PC-3 (cell line): ENCODE measurements at regions not wholly inside any gene's neighbourhood (a gene's known extent, or its start where the extent isn't known, plus 50 kb on each side); places are given as distances from the start of the nearest gene placed in this dataset.

ENCODE experiments used
- ATAC-seq: fragments of 200-7000 bp; cut with Tn5 transposase; 2 replicates; pipeline ENCODE4 v1.9.1; 2020; ENCODE audit warnings: mild to moderate bottlenecking, moderate library complexity
- BruUV-seq: library from RNA; stranded (reverse); fragments of 400-500 nt; replicated peaks from 2 replicates; lab custom pipeline; 2021; lab: Mats Ljungman, UMichigan
- CTCF ChIA-PET: fragments of 300-600 bp; sonication (Branson Sonifier 250); formaldehyde crosslinking; loops from one replicate; lab custom pipeline; 2022; ENCODE audit warnings: antibody characterized with exemption; lab: Charles Lee
- POLR2A ChIA-PET: fragments of 300-600 bp; sonication (Branson Sonifier 250); formaldehyde crosslinking; loops from one replicate; lab custom pipeline; 2022; ENCODE audit warnings: antibody characterized with exemption; ENCODE audit not compliant: unreplicated experiment; lab: Charles Lee
- DNase-seq: peaks from one replicate; pipeline ENCODE4 v3.0.0-alpha.2; 2015
- H2AFZ ChIP-seq: fragments of 300-600 bp; sonication (generic); 2 replicates; pipeline ENCODE4 v1.6.0; 2016; ENCODE audit warnings: antibody characterized with exemption, low read length
- H3F3A ChIP-seq: fragments of 300-600 bp; sonication (generic); one replicate; pipeline ENCODE4 v1.6.0; 2017; ENCODE audit warnings: antibody characterized with exemption, low read length, control low read depth, mild to moderate bottlenecking; ENCODE audit not compliant: unreplicated experiment
- H3K27ac ChIP-seq: fragments of 300-600 bp; sonication (generic); 2 replicates; pipeline ENCODE4 v1.5.1; 2016; ENCODE audit warnings: mild to moderate bottlenecking, low read length
- H3K27me3 ChIP-seq: fragments of 300-600 bp; sonication (generic); 2 replicates; pipeline ENCODE4 v1.6.1; 2016; ENCODE audit warnings: low read length, mixed read lengths
- H3K36me3 ChIP-seq: fragments of 300-600 bp; sonication (generic); 2 replicates; pipeline ENCODE4 v1.6.1; 2016; ENCODE audit warnings: low read depth, mixed run types, low read length, mixed read lengths
- H3K4me1 ChIP-seq: fragments of 300-600 bp; sonication (generic); 2 replicates; pipeline ENCODE4 v1.5.1; 2016; ENCODE audit warnings: low read length; ENCODE audit not compliant: insufficient read depth
- H3K4me2 ChIP-seq: fragments of 300-600 bp; sonication (generic); 2 replicates; pipeline ENCODE4 v1.6.0; 2016; ENCODE audit warnings: low read length
- H3K4me3 ChIP-seq: fragments of 300-600 bp; sonication (generic); 2 replicates; pipeline ENCODE4 v1.5.1; 2016; ENCODE audit warnings: mild to moderate bottlenecking, low read length, mixed read lengths
- H3K79me2 ChIP-seq: fragments of 300-600 bp; sonication (generic); 2 replicates; pipeline ENCODE4 v1.6.1; 2017; ENCODE audit warnings: low read length, mixed read lengths
- H3K9ac ChIP-seq: fragments of 300-600 bp; sonication (generic); 2 replicates; pipeline ENCODE4 v1.6.0; 2016; ENCODE audit warnings: mild to moderate bottlenecking, low read length
- H3K9me2 ChIP-seq: fragments of 300-600 bp; sonication (generic); replicated peaks from 2 replicates; pipeline ENCODE4 v1.6.1; 2016; ENCODE audit warnings: mixed run types, low read length, mixed read lengths
- H3K9me3 ChIP-seq: fragments of 300-600 bp; sonication (generic); 2 replicates; pipeline ENCODE4 v1.6.1; 2016; ENCODE audit warnings: low read length, mixed read lengths
- H4K20me1 ChIP-seq: fragments of 300-600 bp; sonication (generic); 2 replicates; pipeline ENCODE4 v1.6.1; 2016; ENCODE audit warnings: low read length, mixed read lengths
- CTCF ChIP-seq: fragments of 300-600 bp; sonication (generic); conservative IDR thresholded peaks from 2 replicates; pipeline ENCODE4 v1.5.1; 2017; ENCODE audit warnings: antibody characterized with exemption, low read depth, mild to moderate bottlenecking, low read length
- EZH2 ChIP-seq: fragments of 300-600 bp; sonication (generic); IDR thresholded peaks from one replicate; pipeline ENCODE4 v1.6.1; 2017; ENCODE audit warnings: antibody characterized with exemption, mild to moderate bottlenecking, low read length; ENCODE audit not compliant: unreplicated experiment
- EZH2phosphoT487 ChIP-seq: fragments of 300-600 bp; sonication (generic); IDR thresholded peaks from 2 replicates; pipeline ENCODE4 v1.6.1; 2018; ENCODE audit warnings: mild to moderate bottlenecking, antibody characterized with exemption, low read length, borderline replicate concordance
- intact Hi-C: fragments of 100-400 bp; cut with micrococcal nuclease; formaldehyde crosslinking; loops from 2 replicates; pipeline ENCODE4 v1.9.0; 2023

GRCh38 chr5:124231230-124231629, 515.2 kb downstream of the ZNF608 start:
- Histone ChIP-seq H3K27ac (no peak overlapping the region), H3K4me1 (no peaks in the 10 kb centered on the region), H2AFZ (no peak overlapping the region), H3K79me2 (no peaks in the 10 kb centered on the region), H3K4me2 (no peak overlapping the region), H3K4me3 (no peak overlapping the region), H3K9me2 (no peaks in the 10 kb centered on the region), H3K36me3 (no peaks in the 10 kb centered on the region), H3K9ac (no peak overlapping the region), H4K20me1 (no peaks in the 10 kb centered on the region), H3K9me3 (no peaks in the 10 kb centered on the region), H3F3A (no peaks in the 10 kb centered on the region), H3K27me3 (no peaks in the 10 kb centered on the region)
- CTCF ChIA-PET = no interaction called here
- no TSS peak for BruUV-seq
- intact Hi-C loops = no loop called here
- no peak for ATAC-seq
- no peak for DNase-seq
- TF ChIP-seq EZH2phosphoT487 = no peak
- no peak for TF ChIP-seq CTCF
- TF ChIP-seq EZH2 = no peak
- POLR2A ChIA-PET = no interaction called here

GRCh38 chr5:124230456-124230855, 516.0 kb downstream of the ZNF608 start:
- H3K9me3 ChIP-seq = no peaks in the 10 kb centered on the region
- H2AFZ ChIP-seq = no peak overlapping the region
- no peaks in the 10 kb centered on the region for H3K4me1 ChIP-seq
- POLR2A ChIA-PET = no interaction called here
- H3K27ac ChIP-seq = no peak overlapping the region
- intact Hi-C loops = no loop called here
- DNase-seq (no peak), ATAC-seq (no peak)
- H3K27me3 ChIP-seq = no peaks in the 10 kb centered on the region
- no peak overlapping the region for H3K9ac ChIP-seq
- CTCF ChIA-PET = no interaction called here
- H4K20me1 ChIP-seq = no peaks in the 10 kb centered on the region
- H3K36me3 ChIP-seq = no peaks in the 10 kb centered on the region
- no peak overlapping the region for H3K4me2 ChIP-seq
- no peak overlapping the region for H3K4me3 ChIP-seq
- H3F3A ChIP-seq = no peaks in the 10 kb centered on the region
- H3K9me2 ChIP-seq = no peaks in the 10 kb centered on the region
- no peak for TF ChIP-seq EZH2phosphoT487
- H3K79me2 ChIP-seq = no peaks in the 10 kb centered on the region
- BruUV-seq = no TSS peak

GRCh38 chr5:124229352-124229751, 517.1 kb downstream of the ZNF608 start:
- Histone ChIP-seq H3K9ac (no peak overlapping the region), H3K27me3 (no peaks in the 10 kb centered on the region), H3K9me2 (no peaks in the 10 kb centered on the region), H3K9me3 (no peaks in the 10 kb centered on the region), H3F3A (no peaks in the 10 kb centered on the region), H3K79me2 (no peaks in the 10 kb centered on the region), H3K36me3 (no peaks in the 10 kb centered on the region), H2AFZ (no peak overlapping the region), H4K20me1 (no peaks in the 10 kb centered on the region), H3K27ac (no peak overlapping the region), H3K4me2 (no peak overlapping the region), H3K4me1 (no peaks in the 10 kb centered on the region), H3K4me3 (no peak overlapping the region)
- CTCF ChIA-PET = no interaction called here
- intact Hi-C loops = no loop called here
- no TSS peak for BruUV-seq
- POLR2A ChIA-PET = no interaction called here
- ATAC-seq (no peak), DNase-seq (no peak)
- TF ChIP-seq CTCF (no peak), EZH2phosphoT487 (no peak), EZH2 (no peak)
